A549 (cell line): ENCODE measurements at regions not wholly inside any gene's neighbourhood (a gene's known extent, or its start where the extent isn't known, plus 50 kb on each side); places are given as distances from the start of the nearest gene placed in this dataset.
A peak's percentile ranks its signal among the peaks of the same experiment; 100 is the strongest.

Source experiments
- ATAC-seq, 2 experiments: fragments of 200-7000 bp in 1 of 2; fragments of >200 bp in 1 of 2; cut with Nextera tagmentation in 1 of 2; cut with Tn5 transposase in 1 of 2; 3 replicates each; pipeline versions ENCODE4 v1.8.0 to v1.9.1; 2018 to 2020; ENCODE audit warnings: mild to moderate bottlenecking in 1 of 2, moderate library complexity in 1 of 2
- CTCF ChIA-PET: fragments of 300-600 bp; sonication (Branson Sonifier 250); formaldehyde crosslinking; extraction: SDS; loops from one replicate; lab custom pipeline; 2021; ENCODE audit warnings: antibody characterized with exemption, inconsistent platforms; lab: Yijun Ruan, JAX
- POLR2A ChIA-PET: fragments of 350-600 bp; formaldehyde crosslinking; extraction: SDS; loops from one replicate; lab custom pipeline; 2021; ENCODE audit warnings: antibody characterized with exemption, inconsistent platforms; lab: Yijun Ruan, JAX
- DNase-seq, 2 experiments: peaks; one replicate each; pipeline versions ENCODE4 v3.0.0 to v3.0.0-alpha.2; 2011 to 2016; ENCODE audit warnings: low read depth in 1 of 2, low spot score in 1 of 2
- FAIRE-seq: peaks from 2 replicates; lab custom pipeline; 2011; peaks lifted over from hg19 to GRCh38; lab: Jason Lieb, UNC
- H3K27ac ChIP-seq, 2 experiments: fragments of >200 bp; sonication (Bioruptor Twin); formaldehyde crosslinking; 3 replicates each; pipeline ENCODE4 v1.5.1; 2016 to 2017
- H3K4me1 ChIP-seq: fragments of >200 bp; sonication (Bioruptor Twin); formaldehyde crosslinking; 3 replicates; pipeline ENCODE4 v1.6.1; 2016
- H3K4me2 ChIP-seq: fragments of >200 bp; sonication (Bioruptor Twin); formaldehyde crosslinking; 3 replicates; pipeline ENCODE4 v1.6.1; 2016
- H3K4me3 ChIP-seq: fragments of >200 bp; sonication (Bioruptor Twin); formaldehyde crosslinking; 3 replicates; pipeline ENCODE4 v1.5.1; 2016
- H3K9me3 ChIP-seq: fragments of >200 bp; sonication (Bioruptor Twin); formaldehyde crosslinking; 3 replicates; pipeline ENCODE4 v1.6.1; 2016
- BHLHE40 ChIP-seq: IDR thresholded peaks from 2 replicates; pipeline ENCODE4 v1.6.1; 2012; ENCODE audit warnings: low read depth, low read length, inconsistent platforms
- CBX2 ChIP-seq: fragments of 200-600 bp; sonication (generic); IDR thresholded peaks from 2 replicates; pipeline ENCODE4 v1.6.1; 2016; ENCODE audit warnings: low read depth, mild to moderate bottlenecking, borderline replicate concordance
- CEBPB ChIP-seq, 2 experiments: fragments of >200 bp in 1 of 2; sonication (Bioruptor Twin) in 1 of 2; formaldehyde crosslinking in 1 of 2; IDR thresholded peaks; 2 replicates each; pipeline ENCODE4 v1.6.1; 2012 to 2016
- ELK1 ChIP-seq: fragments of 150-350 bp; IDR thresholded peaks from 2 replicates; pipeline ENCODE4 v1.6.1; 2014; ENCODE audit warnings: low read depth, mild to moderate bottlenecking, low read length
- EP300 ChIP-seq, 2 experiments: fragments of >200 bp; sonication (Bioruptor Twin); formaldehyde crosslinking; IDR thresholded peaks; 2 replicates in 1 of 2; 3 replicates in 1 of 2; pipeline ENCODE4 v1.6.1; 2016 to 2017
- HDAC2 ChIP-seq: fragments of 200-600 bp; sonication (generic); IDR thresholded peaks from 2 replicates; pipeline ENCODE4 v1.6.1; 2016
- HEYL ChIP-seq: fragments of 250-450 bp; sonication (Bioruptor Pico); IDR thresholded peaks from 2 replicates; pipeline ENCODE4 v1.8.0; 2021; ENCODE audit warnings: mild to moderate bottlenecking, moderate library complexity
- HOXA7 ChIP-seq: fragments of 250-450 bp; sonication (Bioruptor Pico); IDR thresholded peaks from 2 replicates; pipeline ENCODE4 v1.5.0; 2020; ENCODE audit warnings: mild to moderate bottlenecking, moderate library complexity
- HOXB13 ChIP-seq: fragments of 250-450 bp; sonication (Bioruptor Pico); IDR thresholded peaks from 2 replicates; pipeline ENCODE4 v1.5.0; 2020; ENCODE audit warnings: low read depth, mild to moderate bottlenecking, moderate library complexity
- HOXB5 ChIP-seq: fragments of 250-450 bp; sonication (Bioruptor Pico); IDR thresholded peaks from 2 replicates; pipeline ENCODE4 v1.5.0; 2020; ENCODE audit warnings: mild to moderate bottlenecking, moderate library complexity
- JUN ChIP-seq, 2 experiments: fragments of >200 bp; sonication (Bioruptor Twin); formaldehyde crosslinking; IDR thresholded peaks; 2 replicates in 1 of 2; 3 replicates in 1 of 2; pipeline ENCODE4 v1.6.1; 2016 to 2017
- KDM5A ChIP-seq: fragments of 200-600 bp; sonication (generic); IDR thresholded peaks from 2 replicates; pipeline ENCODE4 v1.6.1; 2016; ENCODE audit warnings: antibody characterized with exemption, mild to moderate bottlenecking
- MAFK ChIP-seq: fragments of 450-650 bp; IDR thresholded peaks from 2 replicates; pipeline ENCODE4 v1.6.1; 2014; ENCODE audit not compliant: partially characterized antibody
- MAX ChIP-seq: IDR thresholded peaks from 2 replicates; pipeline ENCODE4 v1.6.1; 2012
- MYC ChIP-seq: IDR thresholded peaks from 2 replicates; pipeline ENCODE4 v1.6.1; 2012; ENCODE audit warnings: mild to moderate bottlenecking, inconsistent platforms, low read length, improper control_type of control experiment, borderline replicate concordance
- NPAS2 ChIP-seq: fragments of 250-450 bp; sonication (Bioruptor Pico); IDR thresholded peaks from 2 replicates; pipeline ENCODE4 v1.8.0; 2022; ENCODE audit warnings: mild to moderate bottlenecking, moderate library complexity, borderline replicate concordance
- PBX3 ChIP-seq: IDR thresholded peaks from 2 replicates; pipeline ENCODE4 v1.6.1; 2012
- POLR2A ChIP-seq: IDR thresholded peaks from 2 replicates; pipeline ENCODE4 v1.6.1; 2012; ENCODE audit warnings: mild to moderate bottlenecking, low read length
- POLR2AphosphoS2 ChIP-seq: conservative IDR thresholded peaks from 2 replicates; pipeline ENCODE4 v1.6.1; 2012; ENCODE audit warnings: low read length, improper control_type of control experiment, inconsistent platforms
- RAD21 ChIP-seq, 2 experiments: fragments of >200 bp in 1 of 2; sonication (Bioruptor Twin) in 1 of 2; formaldehyde crosslinking in 1 of 2; IDR thresholded peaks in 1 of 2; conservative IDR thresholded peaks in 1 of 2; 2 replicates in 1 of 2; 3 replicates in 1 of 2; pipeline ENCODE4 v1.6.1; 2012 to 2018; ENCODE audit warnings: inconsistent platforms in 1 of 2
- RFX5 ChIP-seq: fragments of 450-650 bp; IDR thresholded peaks from 2 replicates; pipeline ENCODE4 v1.7.1; 2014; ENCODE audit warnings: antibody characterized with exemption, mild to moderate bottlenecking, moderate library complexity
- RNF2 ChIP-seq: fragments of 200-600 bp; sonication (generic); IDR thresholded peaks from 2 replicates; pipeline ENCODE4 v1.6.1; 2016; ENCODE audit warnings: low read depth, mild to moderate bottlenecking, antibody characterized with exemption, moderate library complexity, borderline replicate concordance
- SMC3 ChIP-seq: fragments of >200 bp; sonication (Bioruptor Twin); formaldehyde crosslinking; IDR thresholded peaks from 3 replicates; pipeline ENCODE4 v1.6.1; 2018; ENCODE audit warnings: inconsistent platforms
- ZC3H11A ChIP-seq: fragments of 450-650 bp; IDR thresholded peaks from 2 replicates; pipeline ENCODE4 v1.6.1; 2014; ENCODE audit warnings: antibody characterized with exemption, mild to moderate bottlenecking
- ZSCAN20 ChIP-seq: fragments of 250-450 bp; sonication (Bioruptor Pico); IDR thresholded peaks from 2 replicates; pipeline ENCODE4 v1.8.0; 2022; ENCODE audit warnings: mild to moderate bottlenecking, moderate library complexity
- WGBS: methylation state at CpG from one replicate; pipeline ENCODE4 v1.1.6; 2017; ENCODE audit errors: missing lambda C conversion rate; 5-methylcytosine and 5-hydroxymethylcytosine counted together
- TF ChIP-seq, protein P1 (sequence below): fragments of 450-650 bp; IDR thresholded peaks from 2 replicates; pipeline ENCODE4 v1.6.1; 2014; ENCODE audit warnings: antibody characterized with exemption
- TF ChIP-seq, protein P2 (sequence below): fragments of 250-450 bp; sonication (Bioruptor Pico); IDR thresholded peaks from 2 replicates; pipeline ENCODE4 v1.5.0; 2020; ENCODE audit warnings: low read depth, mild to moderate bottlenecking, moderate library complexity

DNA sequence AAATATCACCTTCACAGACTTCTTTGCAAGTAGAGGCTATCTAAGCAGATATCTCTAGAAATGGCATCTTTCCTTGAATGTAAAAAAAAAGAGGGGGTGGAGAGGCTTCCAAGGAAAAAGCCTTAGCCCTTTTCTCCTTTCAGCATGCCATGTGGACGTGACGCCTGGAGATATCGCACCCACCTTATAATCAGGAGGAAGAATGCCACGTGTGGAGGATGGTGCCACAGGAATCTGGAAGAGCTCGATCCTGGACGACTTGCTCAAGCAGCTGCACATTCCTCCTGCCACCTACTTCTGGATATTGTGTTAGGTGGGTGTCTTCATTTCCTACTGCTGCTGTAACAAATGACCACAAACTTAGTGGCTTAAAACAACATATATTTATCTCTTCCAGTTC lies 203.6 kb downstream of the NUAK1 start:
- Histone ChIP-seq H3K27ac (peak overlapping the region; percentile 65 to 77; a peak in 5 of 6 replicates), H3K9me3 (no peaks in the 10 kb centered on the region), H3K4me1 (peaks cover 30% of the 10 kb centered on the region), H3K4me3 (no peak overlapping the region)
- CTCF ChIA-PET, result interaction anchor here (0.5 to 2.1 kb wide), 3 partner anchors 10 to 202 kb away, joined by 4 to 9 read pairs (median 4); no protein-coding TSS in a partner anchor
- DNase-seq (no peak), ATAC-seq (no peak)
- TF ChIP-seq PBX3 (no peak), CBX2 (no peak), ZC3H11A (no peak), MAFK (no peak), CEBPB (IDR thresholded peaks at IDR 0.05) (no peak), HOXA7 (CRISPR knock-in tag) (no peak), POLR2A (no peak), KDM5A (no peak), POLR2AphosphoS2 (no peak), HDAC2 (no peak), NPAS2 (CRISPR knock-in tag) (no peak), RFX5 (no peak), EP300 (IDR thresholded peaks at IDR 0.05) (no peak), BHLHE40 (no peak), ZSCAN20 (CRISPR knock-in tag) (no peak)
- TF ChIP-seq, protein P1, sequence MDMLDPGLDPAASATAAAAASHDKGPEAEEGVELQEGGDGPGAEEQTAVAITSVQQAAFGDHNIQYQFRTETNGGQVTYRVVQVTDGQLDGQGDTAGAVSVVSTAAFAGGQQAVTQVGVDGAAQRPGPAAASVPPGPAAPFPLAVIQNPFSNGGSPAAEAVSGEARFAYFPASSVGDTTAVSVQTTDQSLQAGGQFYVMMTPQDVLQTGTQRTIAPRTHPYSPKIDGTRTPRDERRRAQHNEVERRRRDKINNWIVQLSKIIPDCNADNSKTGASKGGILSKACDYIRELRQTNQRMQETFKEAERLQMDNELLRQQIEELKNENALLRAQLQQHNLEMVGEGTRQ, result no peak
- TF ChIP-seq, all 56 proteins: peak for 0
- 94% methylated on average over 6 of the region's 6 CpGs for WGBS
- POLR2A ChIA-PET, result interaction anchor here (1.3 kb wide), 1 partner anchor 95 kb away, joined by 3 read pairs; no protein-coding TSS in a partner anchor
- H3K4me2 ChIP-seq, result peak overlapping the region; percentile 60; the same call in 2 of the 3 replicates
- no peak for FAIRE-seq

DNA sequence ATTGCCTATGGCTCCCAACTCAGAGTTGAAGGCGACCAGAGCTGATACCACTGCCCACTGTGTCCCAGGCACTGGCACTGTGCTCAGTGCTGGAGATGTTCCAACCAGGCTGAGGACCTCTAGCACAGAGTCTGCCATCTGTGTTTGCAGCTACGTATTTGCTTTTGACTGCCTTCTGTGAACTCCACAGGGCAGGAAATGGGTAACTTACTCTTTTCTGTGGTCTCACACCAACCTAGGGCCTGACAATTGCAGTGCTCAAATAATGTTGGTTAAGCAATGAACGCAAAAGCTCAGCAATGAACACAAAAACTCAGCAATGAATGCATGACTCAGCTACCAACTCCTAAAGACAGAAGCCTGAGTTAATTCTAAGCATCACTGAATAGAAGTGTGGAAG lies 202.8 kb downstream of the NUAK1 start:
- POLR2A ChIA-PET, result no interaction called here
- ATAC-seq, result no peak
- Histone ChIP-seq H3K27ac (peak overlapping the region in 1 of 2 experiments; percentile 7; a peak in 2 of 6 replicates), H3K4me3 (no peak overlapping the region)
- no peak for DNase-seq
- 86% methylated on average over 3 of the region's 3 CpGs for WGBS
- TF ChIP-seq RAD21 (conservative IDR thresholded peaks at IDR 0.05 in 1 of 2, IDR thresholded peaks at IDR 0.05 in 1 of 2), result no peak
- TF ChIP-seq NPAS2 (CRISPR knock-in tag), result no peak
- no peak for TF ChIP-seq MAX
- TF ChIP-seq HEYL (CRISPR knock-in tag), result no peak
- TF ChIP-seq JUN (IDR thresholded peaks at IDR 0.05), result no peak
- TF ChIP-seq, all 56 proteins: peak for 0
- Histone ChIP-seq H3K4me1 (peaks cover 26% of the 10 kb centered on the region), H3K4me2 (no peak overlapping the region), H3K9me3 (no peaks in the 10 kb centered on the region)
- CTCF ChIA-PET, result interaction anchor here (0.7 to 2.1 kb wide), 6 partner anchors 9 to 201 kb away, joined by 3 to 9 read pairs (median 4); no protein-coding TSS in a partner anchor
- FAIRE-seq, result no peak

GRCh38 chr12:105936496-105936895 lies 202.3 kb downstream of the NUAK1 start:
- Histone ChIP-seq H3K4me2 (no peak overlapping the region), H3K4me1 (peaks cover 26% of the 10 kb centered on the region), H3K4me3 (no peak overlapping the region), H3K9me3 (no peaks in the 10 kb centered on the region), H3K27ac (no peak overlapping the region)
- ChIA-PET CTCF (interaction anchor here (0.7 to 2.1 kb wide), 6 partner anchors 8 to 200 kb away, joined by 3 to 9 read pairs (median 4); no protein-coding TSS in a partner anchor), POLR2A (no interaction called here)
- no peak for DNase-seq
- no peak for TF ChIP-seq MYC
- TF ChIP-seq CEBPB (IDR thresholded peaks at IDR 0.05), result no peak
- no peak for TF ChIP-seq ELK1
- TF ChIP-seq, protein P1, result no peak
- no peak for TF ChIP-seq RNF2
- TF ChIP-seq SMC3, result no peak
- no peak for TF ChIP-seq HOXB5 (CRISPR knock-in tag)
- TF ChIP-seq, protein P2, sequence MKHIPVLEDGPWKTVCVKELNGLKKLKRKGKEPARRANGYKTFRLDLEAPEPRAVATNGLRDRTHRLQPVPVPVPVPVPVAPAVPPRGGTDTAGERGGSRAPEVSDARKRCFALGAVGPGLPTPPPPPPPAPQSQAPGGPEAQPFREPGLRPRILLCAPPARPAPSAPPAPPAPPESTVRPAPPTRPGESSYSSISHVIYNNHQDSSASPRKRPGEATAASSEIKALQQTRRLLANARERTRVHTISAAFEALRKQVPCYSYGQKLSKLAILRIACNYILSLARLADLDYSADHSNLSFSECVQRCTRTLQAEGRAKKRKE (CRISPR knock-in tag), result no peak
- TF ChIP-seq HOXB13 (CRISPR knock-in tag), result no peak
- no peak for ATAC-seq
- 91% methylated on average over 1 of the region's 1 CpG for WGBS
- no peak for FAIRE-seq
